HG03558 (cell line): ENCODE measurements at regions not wholly inside any gene's neighbourhood (a gene's known extent, or its start where the extent isn't known, plus 50 kb on each side); places are given as distances from the start of the nearest gene placed in this dataset.

Experiments
- ATAC-seq: cut with Tn5 transposase; IDR thresholded peaks from one replicate; pipeline ENCODE4 v1.9.1; 2021; ENCODE audit warnings: moderate number of reproducible peaks; ENCODE audit not compliant: unreplicated experiment; ENCODE audit errors: extremely low read depth

DNA sequence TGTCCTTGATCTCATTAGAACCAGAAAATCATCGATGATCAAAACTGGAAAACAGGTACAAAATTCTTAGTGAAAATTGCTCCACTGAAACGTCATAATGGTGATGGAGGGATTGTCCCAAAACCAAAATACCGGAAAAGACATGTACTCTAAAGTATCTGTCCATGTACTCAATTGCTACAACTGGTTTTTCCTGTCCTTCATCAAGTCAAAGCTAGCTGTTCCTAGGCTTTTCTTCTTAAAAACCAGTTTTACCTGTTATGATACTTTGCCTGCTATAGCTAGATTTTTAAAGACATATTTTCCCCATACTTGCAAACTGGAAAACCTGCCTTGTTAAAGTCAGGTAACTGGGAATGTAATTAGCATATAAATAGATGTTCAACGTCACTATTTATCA lies 50.5 kb upstream of the LRRC1 start:
- no peak for ATAC-seq

- ATAC-seq = no peak
These were observed 53.6 kb upstream of the LRRC1 start for GRCh38 chr6:53741034-53741823.

- ATAC-seq = no peak
These were observed 57.1 kb upstream of the LRRC1 start for GRCh38 chr6:53737746-53738145.

GRCh38 chr6:53735896-53736295 lies 58.9 kb upstream of the LRRC1 start:
- no peak for ATAC-seq

- no peak for ATAC-seq
These were observed 60.1 kb upstream of the LRRC1 start for GRCh38 chr6:53734473-53735299.

- ATAC-seq = no peak
These were observed 62.8 kb upstream of the LRRC1 start for GRCh38 chr6:53731866-53732636.

DNA sequence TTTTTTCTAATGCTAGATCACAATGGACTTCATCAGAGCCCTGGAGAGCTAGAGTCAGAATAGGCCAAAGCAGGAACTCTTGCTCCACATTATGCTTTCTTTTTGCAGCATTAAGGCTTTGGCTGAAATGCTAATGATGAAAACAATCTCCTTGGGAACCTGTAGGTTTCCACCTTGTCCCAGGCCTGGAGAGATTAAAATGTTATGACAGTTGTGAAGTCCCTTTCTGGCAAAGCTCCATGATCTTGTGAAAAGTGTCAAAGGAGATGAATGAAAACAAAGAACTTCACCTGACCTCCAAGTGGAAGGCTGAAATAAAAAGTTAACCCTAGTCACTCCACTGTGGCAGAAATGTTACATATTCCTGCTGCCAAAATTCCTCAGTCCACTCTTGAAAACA lies 64.0 kb upstream of the LRRC1 start:
- no peak for ATAC-seq

- peak; percentile 67 for ATAC-seq
These were observed 63.1 kb upstream of the KLHL31 start for GRCh38 chr6:53728570-53729194.

GRCh38 chr6:53727748-53728147 lies 62.2 kb upstream of the KLHL31 start:
- ATAC-seq = no peak

DNA sequence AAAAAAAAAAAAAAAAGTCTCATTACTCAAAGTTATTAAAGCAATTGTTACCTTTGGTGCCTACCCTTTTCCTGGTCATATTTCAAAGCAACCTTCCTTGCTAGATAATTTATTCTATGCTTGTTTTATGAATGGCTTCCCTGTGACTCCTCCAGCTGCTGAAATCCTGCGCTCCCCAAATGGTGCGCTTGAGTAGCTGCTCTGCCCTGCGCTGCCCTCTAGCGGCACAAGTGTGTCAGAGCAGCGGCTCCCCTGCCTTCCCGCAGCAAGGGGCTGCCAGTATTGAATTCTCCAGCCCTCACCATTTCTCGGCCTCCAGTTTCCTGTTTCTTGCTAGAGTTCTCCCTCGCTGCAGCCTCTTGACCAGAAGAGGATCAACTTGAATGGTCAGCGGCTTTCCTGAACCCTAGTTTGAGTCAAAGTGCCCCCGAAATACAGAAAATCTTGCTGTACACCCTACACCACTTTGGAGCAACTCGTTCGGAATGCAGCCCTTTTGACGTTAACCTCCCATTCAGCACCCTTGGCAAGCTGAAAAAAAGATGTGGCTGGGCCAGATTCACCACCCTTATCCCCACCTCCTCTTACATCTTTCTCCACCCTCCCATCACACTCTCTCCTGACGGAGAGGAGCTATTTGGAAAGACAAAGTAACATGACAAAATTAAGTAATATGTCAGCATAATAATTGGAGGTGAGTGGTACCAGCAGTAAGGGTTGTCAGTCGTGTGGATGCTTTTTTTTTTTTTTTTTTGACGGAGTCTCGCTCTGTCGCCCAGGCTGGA lies 60.4 kb upstream of the KLHL31 start:
- ATAC-seq = no peak

GRCh38 chr6:53724501-53724900 lies 58.9 kb upstream of the KLHL31 start:
- ATAC-seq = no peak

- no peak for ATAC-seq
These were observed 57.8 kb upstream of the KLHL31 start for GRCh38 chr6:53723331-53723730.

DNA sequence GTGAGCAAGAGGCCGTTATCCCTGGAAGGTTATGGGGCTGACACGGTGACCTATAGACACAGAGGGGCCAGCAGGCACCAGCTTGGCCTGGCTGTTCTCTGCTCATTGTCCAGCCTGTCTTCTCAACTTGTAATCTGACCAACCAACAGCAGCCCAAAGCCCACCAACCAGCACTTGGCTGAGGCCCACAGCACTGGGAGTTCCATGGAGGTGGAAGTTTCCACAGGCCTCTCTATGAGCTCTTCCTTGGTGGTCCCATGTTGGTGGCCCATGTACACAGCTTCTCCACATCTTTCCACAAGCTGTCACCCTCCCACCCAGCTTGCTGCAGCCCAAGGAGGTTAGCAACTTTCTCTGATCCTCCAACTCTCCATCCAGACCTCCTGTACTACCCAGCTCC lies 56.2 kb upstream of the KLHL31 start:
- ATAC-seq = no peak

- ATAC-seq = peak; percentile 92
These were observed 53.3 kb upstream of the KLHL31 start for GRCh38 chr6:53718597-53719460.

- no peak for ATAC-seq
These were observed 52.0 kb upstream of the KLHL31 start for GRCh38 chr6:53717566-53717965.

- ATAC-seq = no peak
These were observed 49.9 kb upstream of the KLHL31 start for GRCh38 chr6:53715434-53715833.
